ENCODE measurements at regions not wholly inside any gene's neighbourhood (a gene's known extent, or its start where the extent isn't known, plus 50 kb on each side); places are given as distances from the start of the nearest gene placed in this dataset.

- H4K8ac ChIP-seq (replicated peaks; ENCODE audit: insufficient read length, low read depth, low read length) = no peak overlapping the region
- no peak overlapping the region for H2AK5ac ChIP-seq (ENCODE audit: insufficient read length, low read length)
- Mint-ChIP-seq H3K4me1 (peaks cover 4 to 9% of the 10 kb centered on the region in 2 experiments), H3K27ac (no peak overlapping the region), H3K36me3 (ENCODE audit: insufficient read depth in 1 of 3, low read depth in 3 of 3) (no peaks in the 10 kb centered on the region), H3K9me3 (no peaks in the 10 kb centered on the region), H3K27me3 (ENCODE audit: low read depth) (no peaks in the 10 kb centered on the region), H3K4me3 (no peak overlapping the region)
- no peak overlapping the region for H2BK20ac ChIP-seq (ENCODE audit: low read depth, low read length, poor library complexity, severe bottlenecking)
- H3K9ac ChIP-seq (ENCODE audit: extremely low read depth, insufficient read length, low read length) = no peak overlapping the region
- DNase-seq = no peak
- H3K23ac ChIP-seq (ENCODE audit: insufficient read length, low read depth, low read length) = no peak overlapping the region
- H3K79me2 ChIP-seq (ENCODE audit: insufficient read depth, low read length) = no peaks in the 10 kb centered on the region
- no peak overlapping the region for H2BK15ac ChIP-seq (ENCODE audit: low read depth, low read length)
- H3K79me1 ChIP-seq (ENCODE audit: insufficient read depth, low read depth, low read length, poor library complexity, severe bottlenecking) = no peaks in the 10 kb centered on the region
- TF ChIP-seq CTCF (conservative IDR thresholded peaks at IDR 0.05) = no peak
- H3K4me2 ChIP-seq (ENCODE audit: insufficient read depth, insufficient read length, low read length) = no peak overlapping the region
- no peaks in the 10 kb centered on the region for H3K23me2 ChIP-seq (ENCODE audit: insufficient read length, low read depth, low read length, poor library complexity, severe bottlenecking)
- H3K14ac ChIP-seq (ENCODE audit: insufficient read depth, low read length) = no peak overlapping the region
- no peak overlapping the region for H3K4ac ChIP-seq (ENCODE audit: low read depth, low read length)
- no peak overlapping the region for H4K91ac ChIP-seq (ENCODE audit: insufficient read length, low read depth, low read length)
- H3K4me1 ChIP-seq (ENCODE audit: insufficient read depth, low read length) = no peaks in the 10 kb centered on the region
- no peaks in the 10 kb centered on the region for H3K27me3 ChIP-seq (ENCODE audit: insufficient read depth, low read length)
- no peak overlapping the region for H3K18ac ChIP-seq (ENCODE audit: insufficient read length, low read depth, low read length)
- H3T11ph ChIP-seq (ENCODE audit: low read length) = no peak overlapping the region
- no peak overlapping the region for H2BK5ac ChIP-seq (ENCODE audit: insufficient read length, low read length)
- H2AFZ ChIP-seq (ENCODE audit: low read length) = no peak overlapping the region
- no peak overlapping the region for H3K27ac ChIP-seq (ENCODE audit: insufficient read length, low read depth, low read length)
- no peak overlapping the region for H2BK120ac ChIP-seq (ENCODE audit: low read depth, low read length, poor library complexity, severe bottlenecking)
- no CpG with 5 or more reads among the region's 2 CpGs for WGBS (ENCODE audit: extremely low coverage, insufficient read length, low lambda C conversion rate)
- no peak overlapping the region for H3K56ac ChIP-seq (ENCODE audit: insufficient read length, low read depth, low read length)
- no peak overlapping the region for H4K5ac ChIP-seq (ENCODE audit: insufficient read length, low read depth, low read length)
- no peaks in the 10 kb centered on the region for H4K20me1 ChIP-seq (ENCODE audit: control insufficient read depth, insufficient read depth, insufficient read length)
- no peak overlapping the region for H2BK12ac ChIP-seq (ENCODE audit: insufficient read length, low read depth, low read length)
- no peaks in the 10 kb centered on the region for H3K9me3 ChIP-seq (ENCODE audit: control insufficient read depth, low read depth, low read length)
Measured at GRCh38 chr11:37092487-37092886, 494.5 kb upstream of the RAG2 start.
